ENCODE measurements at regions not wholly inside any gene's neighbourhood (a gene's known extent, or its start where the extent isn't known, plus 50 kb on each side); places are given as distances from the start of the nearest gene placed in this dataset.
"Not testable (repeated sequence)": the region's sequence is repeated elsewhere in the genome, so short reads cannot be mapped to it uniquely, and the experiment has no call there.

GRCh38 chr7:65621580-65622201 lies 248.0 kb downstream of the ZNF92 start:
- DNase-seq (ENCODE audit: low spot score): peak; percentile 28

GRCh38 chr7:65631236-65631635 lies 241.6 kb upstream of the VKORC1L1 start:
- not testable (repeated sequence) for DNase-seq (ENCODE audit: low spot score)

GRCh38 chr7:65633587-65634404 lies 239.1 kb upstream of the VKORC1L1 start:
- DNase-seq (ENCODE audit: low spot score): not testable (repeated sequence)

GRCh38 chr7:65638918-65639317 lies 234.0 kb upstream of the VKORC1L1 start:
- not testable (repeated sequence) for DNase-seq (ENCODE audit: low spot score)

- not testable (repeated sequence) for DNase-seq (ENCODE audit: low spot score)
Measured at GRCh38 chr7:65639717-65640116, 233.2 kb upstream of the VKORC1L1 start.

GRCh38 chr7:65643498-65643897 lies 229.4 kb upstream of the VKORC1L1 start:
- DNase-seq (ENCODE audit: low spot score): not testable (repeated sequence)

GRCh38 chr7:65647153-65647964 lies 225.5 kb upstream of the VKORC1L1 start:
- not testable (repeated sequence) for DNase-seq (ENCODE audit: low spot score)

GRCh38 chr7:65651174-65651573 lies 221.7 kb upstream of the VKORC1L1 start:
- DNase-seq (ENCODE audit: low spot score): not testable (repeated sequence)

- DNase-seq (ENCODE audit: low spot score): not testable (repeated sequence)
Measured at GRCh38 chr7:65651826-65652592, 220.9 kb upstream of the VKORC1L1 start.

- not testable (repeated sequence) for DNase-seq (ENCODE audit: low spot score)
Measured at GRCh38 chr7:65652669-65653068, 220.2 kb upstream of the VKORC1L1 start.

- not testable (repeated sequence) for DNase-seq (ENCODE audit: low spot score)
Measured at GRCh38 chr7:65656494-65657188, 216.2 kb upstream of the VKORC1L1 start.

- DNase-seq (ENCODE audit: low spot score): not testable (repeated sequence)
Measured at GRCh38 chr7:65683362-65683761, 189.5 kb upstream of the VKORC1L1 start.

GRCh38 chr7:65699026-65699714 lies 173.7 kb upstream of the VKORC1L1 start:
- not testable (repeated sequence) for DNase-seq (ENCODE audit: low spot score)

- not testable (repeated sequence) for DNase-seq (ENCODE audit: low spot score)
Measured at GRCh38 chr7:65699715-65700356, 173.0 kb upstream of the VKORC1L1 start.

- not testable (repeated sequence) for DNase-seq (ENCODE audit: low spot score)
Measured at GRCh38 chr7:65719123-65719798, 153.6 kb upstream of the VKORC1L1 start.

GRCh38 chr7:65722361-65722792 lies 150.5 kb upstream of the VKORC1L1 start:
- DNase-seq (ENCODE audit: low spot score): peak; percentile 74

- DNase-seq (ENCODE audit: low spot score): not testable (repeated sequence)
Measured at GRCh38 chr7:65727182-65727581, 145.7 kb upstream of the VKORC1L1 start.

- DNase-seq (ENCODE audit: low spot score): no peak
Measured at GRCh38 chr7:65731129-65731528, 141.7 kb upstream of the VKORC1L1 start.

- no peak for DNase-seq (ENCODE audit: low spot score)
Measured at GRCh38 chr7:65731562-65732035, 141.3 kb upstream of the VKORC1L1 start.
